ENCODE measurements at regions not wholly inside any gene's neighbourhood (a gene's known extent, or its start where the extent isn't known, plus 50 kb on each side); places are given as distances from the start of the nearest gene placed in this dataset.

GRCh38 chr13:76745261-76746200 is 140.7 kb downstream of the KCTD12 start:
- no peak for DNase-seq (ENCODE audit: low read depth in 6 of 9, low spot score in 9 of 9)
- H3K4me3 ChIP-seq (ENCODE audit: low read length in 2 of 2) = no peak overlapping the region
- WGBS = 40% methylated on average over 3 of the region's 3 CpGs
- H3K27ac ChIP-seq (ENCODE audit: low read depth in 1 of 2, low read length in 1 of 2) = no peak overlapping the region
- no peaks in the 10 kb centered on the region for H3K4me1 ChIP-seq (ENCODE audit: control insufficient read depth in 2 of 2, insufficient read depth in 2 of 2, low read length in 2 of 2)
- no peaks in the 10 kb centered on the region for H3K36me3 ChIP-seq (ENCODE audit: control insufficient read depth in 2 of 2, insufficient read depth in 2 of 2, low read length in 1 of 2)
- H3K9me3 ChIP-seq (ENCODE audit: control insufficient read depth in 2 of 2, insufficient read depth in 1 of 2, low read length in 1 of 2) = no peaks in the 10 kb centered on the region
- H3K27me3 ChIP-seq (ENCODE audit: control insufficient read depth in 2 of 2, insufficient read depth in 1 of 2, low read length in 1 of 2) = no peaks in the 10 kb centered on the region

DNA sequence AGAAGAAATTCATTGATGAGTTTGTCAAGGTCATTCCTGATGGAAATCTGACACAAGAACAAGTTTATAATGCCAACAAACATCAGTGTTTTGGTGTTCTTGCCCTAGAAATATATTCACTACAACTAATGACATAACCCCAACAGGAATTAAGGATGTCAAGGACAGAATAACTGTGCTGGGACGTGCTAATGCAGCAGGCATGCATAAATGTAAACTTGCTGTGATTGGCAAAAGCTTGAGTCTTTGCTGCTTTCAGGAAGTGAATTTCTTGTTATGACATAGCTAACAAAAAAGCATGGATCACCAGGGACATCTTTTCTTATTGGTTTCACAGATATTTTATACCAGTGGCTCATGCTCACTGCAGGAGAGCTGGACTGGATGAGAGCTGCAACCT is 144.6 kb downstream of the KCTD12 start:
- DNase-seq (ENCODE audit: low read depth in 6 of 9, low spot score in 9 of 9) = no peak
- Histone ChIP-seq H3K9me3 (ENCODE audit: control insufficient read depth in 2 of 2, insufficient read depth in 1 of 2, low read length in 1 of 2) (no peaks in the 10 kb centered on the region), H3K4me3 (ENCODE audit: low read length in 2 of 2) (no peak overlapping the region), H3K27ac (ENCODE audit: low read depth in 1 of 2, low read length in 1 of 2) (no peak overlapping the region), H3K36me3 (ENCODE audit: control insufficient read depth in 2 of 2, insufficient read depth in 2 of 2, low read length in 1 of 2) (no peaks in the 10 kb centered on the region), H3K4me1 (ENCODE audit: control insufficient read depth in 2 of 2, insufficient read depth in 2 of 2, low read length in 2 of 2) (no peaks in the 10 kb centered on the region), H3K27me3 (ENCODE audit: control insufficient read depth in 2 of 2, insufficient read depth in 1 of 2, low read length in 1 of 2) (no peaks in the 10 kb centered on the region)
- 96% methylated on average over 1 of the region's 1 CpG for WGBS

DNA sequence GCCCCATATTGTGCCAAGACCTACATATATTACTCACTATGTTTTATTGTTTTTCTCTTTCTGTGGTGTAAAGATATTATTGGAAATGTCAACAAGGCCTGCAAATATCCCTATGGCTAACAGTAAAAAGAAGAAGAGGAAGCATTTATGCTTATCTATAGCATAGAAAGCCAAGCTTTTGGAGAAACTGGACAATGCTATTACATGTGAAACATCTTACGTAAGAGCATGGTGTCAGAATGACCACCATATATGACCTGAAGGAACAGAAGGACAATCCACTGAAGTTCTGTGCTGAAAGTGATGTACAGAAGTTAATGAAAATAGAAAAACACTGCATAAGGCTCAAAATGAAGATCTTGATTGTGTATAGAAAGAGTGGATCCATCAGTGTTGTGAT is 145.2 kb downstream of the KCTD12 start:
- Histone ChIP-seq H3K27ac (ENCODE audit: low read depth in 1 of 2, low read length in 1 of 2) (no peak overlapping the region), H3K27me3 (ENCODE audit: control insufficient read depth in 2 of 2, insufficient read depth in 1 of 2, low read length in 1 of 2) (no peaks in the 10 kb centered on the region)
- WGBS = 99% methylated on average over 1 of the region's 1 CpG

DNA sequence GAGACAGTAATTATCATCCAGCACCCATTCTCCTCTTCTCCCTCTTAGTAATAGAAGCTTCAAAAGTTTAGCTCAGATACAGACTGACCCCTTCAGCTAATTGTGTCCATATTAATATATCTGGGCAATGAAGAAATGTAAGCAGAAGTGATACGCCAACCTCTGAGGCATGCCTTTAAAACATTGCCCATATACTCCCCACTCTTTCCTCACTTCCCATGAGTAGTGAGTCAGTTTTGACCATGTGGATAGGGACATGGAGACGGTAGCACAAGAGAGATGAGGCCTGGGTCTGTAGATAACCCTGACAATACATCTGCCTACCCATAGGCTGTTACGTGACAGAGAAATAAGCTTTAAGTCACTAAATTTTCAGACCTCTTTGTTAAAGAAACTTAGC is 147.6 kb downstream of the KCTD12 start:
- Histone ChIP-seq H3K9me3 (ENCODE audit: control insufficient read depth in 2 of 2, insufficient read depth in 1 of 2, low read length in 1 of 2) (no peaks in the 10 kb centered on the region), H3K27ac (ENCODE audit: low read depth in 1 of 2, low read length in 1 of 2) (no peak overlapping the region), H3K36me3 (ENCODE audit: control insufficient read depth in 2 of 2, insufficient read depth in 2 of 2, low read length in 1 of 2) (no peaks in the 10 kb centered on the region), H3K4me1 (ENCODE audit: control insufficient read depth in 2 of 2, insufficient read depth in 2 of 2, low read length in 2 of 2) (no peaks in the 10 kb centered on the region), H3K4me3 (ENCODE audit: low read length in 2 of 2) (no peak overlapping the region), H3K27me3 (ENCODE audit: control insufficient read depth in 2 of 2, insufficient read depth in 1 of 2, low read length in 1 of 2) (no peaks in the 10 kb centered on the region)
- no peak for DNase-seq (ENCODE audit: low read depth in 6 of 9, low spot score in 9 of 9)
- WGBS = 96% methylated on average over 3 of the region's 3 CpGs

More for the DNA sequence above, 145.2 kb downstream of the KCTD12 start:
- H3K4me1 ChIP-seq (ENCODE audit: control insufficient read depth in 2 of 2, insufficient read depth in 2 of 2, low read length in 2 of 2) = no peaks in the 10 kb centered on the region
- no peak overlapping the region for H3K4me3 ChIP-seq (ENCODE audit: low read length in 2 of 2)
- no peak for DNase-seq (ENCODE audit: low read depth in 6 of 9, low spot score in 9 of 9)
- H3K36me3 ChIP-seq (ENCODE audit: control insufficient read depth in 2 of 2, insufficient read depth in 2 of 2, low read length in 1 of 2) = no peaks in the 10 kb centered on the region
- no peaks in the 10 kb centered on the region for H3K9me3 ChIP-seq (ENCODE audit: control insufficient read depth in 2 of 2, insufficient read depth in 1 of 2, low read length in 1 of 2)

- no peak for DNase-seq (ENCODE audit: low read depth in 6 of 9, low spot score in 9 of 9)
- Histone ChIP-seq H3K4me3 (ENCODE audit: low read length in 2 of 2) (no peak overlapping the region), H3K9me3 (ENCODE audit: control insufficient read depth in 2 of 2, insufficient read depth in 1 of 2, low read length in 1 of 2) (no peaks in the 10 kb centered on the region), H3K36me3 (ENCODE audit: control insufficient read depth in 2 of 2, insufficient read depth in 2 of 2, low read length in 1 of 2) (no peaks in the 10 kb centered on the region), H3K27me3 (ENCODE audit: control insufficient read depth in 2 of 2, insufficient read depth in 1 of 2, low read length in 1 of 2) (no peaks in the 10 kb centered on the region), H3K4me1 (ENCODE audit: control insufficient read depth in 2 of 2, insufficient read depth in 2 of 2, low read length in 2 of 2) (no peaks in the 10 kb centered on the region), H3K27ac (ENCODE audit: low read depth in 1 of 2, low read length in 1 of 2) (no peak overlapping the region)
- 98% methylated on average over 3 of the region's 3 CpGs for WGBS
These were observed 148.7 kb downstream of the KCTD12 start for GRCh38 chr13:76737526-76737925.

DNA sequence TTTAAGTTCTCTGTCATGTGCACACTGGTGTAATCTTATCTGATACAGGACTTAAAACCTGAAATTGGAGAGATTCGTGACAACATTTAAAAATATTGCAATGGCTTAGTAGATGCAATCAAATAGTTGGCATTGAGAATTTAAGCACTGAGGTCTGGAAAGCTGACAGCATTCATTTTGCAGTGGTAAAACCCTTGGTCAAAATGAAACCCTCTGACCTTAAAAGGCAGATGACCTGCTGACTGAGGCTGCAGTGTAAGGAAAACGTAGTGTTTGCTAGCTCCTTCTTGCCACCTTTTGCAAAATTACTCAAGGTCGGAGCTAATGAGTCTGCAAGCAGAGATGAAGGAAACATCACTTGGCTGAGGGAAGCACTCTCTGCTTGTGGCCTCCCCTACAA is 150.6 kb downstream of the KCTD12 start:
- 95% methylated on average over 3 of the region's 3 CpGs for WGBS
- H3K9me3 ChIP-seq (ENCODE audit: control insufficient read depth in 2 of 2, insufficient read depth in 1 of 2, low read length in 1 of 2) = no peaks in the 10 kb centered on the region
- no peak overlapping the region for H3K27ac ChIP-seq (ENCODE audit: low read depth in 1 of 2, low read length in 1 of 2)
- H3K4me1 ChIP-seq (ENCODE audit: control insufficient read depth in 2 of 2, insufficient read depth in 2 of 2, low read length in 2 of 2) = no peaks in the 10 kb centered on the region
- H3K27me3 ChIP-seq (ENCODE audit: control insufficient read depth in 2 of 2, insufficient read depth in 1 of 2, low read length in 1 of 2) = no peaks in the 10 kb centered on the region
- H3K36me3 ChIP-seq (ENCODE audit: control insufficient read depth in 2 of 2, insufficient read depth in 2 of 2, low read length in 1 of 2) = no peaks in the 10 kb centered on the region
- DNase-seq (ENCODE audit: low read depth in 6 of 9, low spot score in 9 of 9) = no peak
- H3K4me3 ChIP-seq (ENCODE audit: low read length in 2 of 2) = no peak overlapping the region

DNA sequence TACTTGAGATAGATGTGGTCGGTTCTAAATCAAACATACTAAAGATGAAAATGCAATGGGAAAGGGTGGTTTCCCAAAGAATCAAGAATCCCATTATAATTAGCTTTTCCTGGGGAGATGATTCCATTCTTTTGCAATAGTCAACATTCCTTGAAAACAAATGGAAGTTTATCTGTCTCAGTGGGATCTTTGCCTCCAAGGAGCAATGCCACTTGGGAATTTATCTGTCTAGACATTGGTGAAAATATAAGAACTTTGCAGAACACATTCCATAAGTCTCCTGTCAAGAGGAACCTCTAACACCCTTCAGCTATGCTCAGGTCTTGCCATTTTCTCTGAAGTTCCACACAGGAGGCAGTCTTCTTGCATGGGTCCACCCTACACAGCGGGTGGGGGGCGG is 152.5 kb downstream of the KCTD12 start:
- 87% methylated on average over 3 of the region's 3 CpGs for WGBS
- Histone ChIP-seq H3K27ac (ENCODE audit: low read depth in 1 of 2, low read length in 1 of 2) (no peak overlapping the region), H3K4me1 (ENCODE audit: control insufficient read depth in 2 of 2, insufficient read depth in 2 of 2, low read length in 2 of 2) (no peaks in the 10 kb centered on the region), H3K4me3 (ENCODE audit: low read length in 2 of 2) (no peak overlapping the region), H3K9me3 (ENCODE audit: control insufficient read depth in 2 of 2, insufficient read depth in 1 of 2, low read length in 1 of 2) (no peaks in the 10 kb centered on the region), H3K27me3 (ENCODE audit: control insufficient read depth in 2 of 2, insufficient read depth in 1 of 2, low read length in 1 of 2) (no peaks in the 10 kb centered on the region), H3K36me3 (ENCODE audit: control insufficient read depth in 2 of 2, insufficient read depth in 2 of 2, low read length in 1 of 2) (no peaks in the 10 kb centered on the region)
- DNase-seq (ENCODE audit: low read depth in 6 of 9, low spot score in 9 of 9) = no peak

DNA sequence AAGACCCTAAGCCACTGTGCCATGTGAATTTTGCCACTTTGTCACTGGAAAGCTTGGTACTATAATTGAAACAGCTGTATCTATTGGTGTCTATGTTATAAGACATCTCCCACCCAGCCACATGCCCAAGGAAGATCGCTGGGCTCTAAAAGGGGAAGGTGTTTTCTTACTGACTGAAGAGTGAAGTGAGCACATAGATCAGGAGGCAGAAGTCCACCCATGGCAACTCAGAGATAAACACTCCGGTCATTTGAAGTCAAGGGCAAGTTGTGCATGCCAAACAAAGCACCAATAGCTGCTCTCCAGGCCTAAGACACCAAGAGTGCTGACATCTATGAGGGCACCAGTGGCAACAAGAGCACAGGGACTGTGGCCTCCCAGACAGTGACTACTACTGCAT is 153.8 kb downstream of the KCTD12 start:
- Histone ChIP-seq H3K27me3 (ENCODE audit: control insufficient read depth in 2 of 2, insufficient read depth in 1 of 2, low read length in 1 of 2) (no peaks in the 10 kb centered on the region), H3K4me3 (ENCODE audit: low read length in 2 of 2) (no peak overlapping the region), H3K9me3 (ENCODE audit: control insufficient read depth in 2 of 2, insufficient read depth in 1 of 2, low read length in 1 of 2) (peaks cover 0 to 7% of the 10 kb centered on the region in 2 donors), H3K27ac (ENCODE audit: low read depth in 1 of 2, low read length in 1 of 2) (no peak overlapping the region), H3K4me1 (ENCODE audit: control insufficient read depth in 2 of 2, insufficient read depth in 2 of 2, low read length in 2 of 2) (no peaks in the 10 kb centered on the region), H3K36me3 (ENCODE audit: control insufficient read depth in 2 of 2, insufficient read depth in 2 of 2, low read length in 1 of 2) (no peaks in the 10 kb centered on the region)
- WGBS = 94% methylated on average over 2 of the region's 2 CpGs
- DNase-seq (ENCODE audit: low read depth in 6 of 9, low spot score in 9 of 9) = no peak

DNA sequence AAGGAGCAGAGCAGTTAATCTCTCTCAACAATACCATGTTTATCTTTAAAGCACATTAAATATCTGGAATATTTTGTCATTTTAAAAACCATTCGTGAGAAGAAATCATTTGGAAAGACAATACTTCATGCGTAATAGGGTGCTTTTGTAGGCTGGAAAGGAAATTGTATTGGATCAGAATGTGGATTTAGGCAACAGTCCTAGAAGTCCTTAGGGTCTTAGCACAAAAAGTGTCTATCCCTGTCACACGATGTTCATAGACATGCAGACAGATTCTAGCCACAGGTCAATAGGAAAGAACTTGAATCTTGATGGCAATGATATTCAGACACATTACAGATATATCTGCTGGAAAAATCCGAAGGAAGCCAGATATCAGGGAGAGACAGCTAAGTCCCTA is 156.0 kb downstream of the KCTD12 start:
- Histone ChIP-seq H3K27ac (ENCODE audit: low read depth in 1 of 2, low read length in 1 of 2) (no peak overlapping the region), H3K4me3 (ENCODE audit: low read length in 2 of 2) (no peak overlapping the region), H3K9me3 (ENCODE audit: control insufficient read depth in 2 of 2, insufficient read depth in 1 of 2, low read length in 1 of 2) (peaks cover 0 to 7% of the 10 kb centered on the region in 2 donors), H3K27me3 (ENCODE audit: control insufficient read depth in 2 of 2, insufficient read depth in 1 of 2, low read length in 1 of 2) (no peaks in the 10 kb centered on the region), H3K4me1 (ENCODE audit: control insufficient read depth in 2 of 2, insufficient read depth in 2 of 2, low read length in 2 of 2) (no peaks in the 10 kb centered on the region), H3K36me3 (ENCODE audit: control insufficient read depth in 2 of 2, insufficient read depth in 2 of 2, low read length in 1 of 2) (no peaks in the 10 kb centered on the region)
- WGBS = 83% methylated on average over 4 of the region's 4 CpGs
- DNase-seq (ENCODE audit: low read depth in 6 of 9, low spot score in 9 of 9) = no peak

Data from thymus (tissue), 11 donors.